Uterus (tissue), 3 donors: ENCODE measurements at regions not wholly inside any gene's neighbourhood (a gene's known extent, or its start where the extent isn't known, plus 50 kb on each side); places are given as distances from the start of the nearest gene placed in this dataset.

Source experiments
- DNase-seq, 2 donors: peaks; one replicate each; pipeline ENCODE4 v3.0.0-alpha.2; 2019 to 2020
- H3K27ac ChIP-seq, 2 donors: fragments of 200-600 bp; sonication (generic); 1 replicate in 1 of 2; 2 replicates in 1 of 2; pipeline ENCODE4 v1.5.1; 2016 to 2018
- H3K27me3 ChIP-seq, 2 donors: fragments of 200-600 bp; sonication (generic); one replicate each; pipeline ENCODE4 v1.5.1; 2018 to 2019; ENCODE audit warnings: control low read depth in 1 of 2
- H3K36me3 ChIP-seq, 2 donors: fragments of 200-600 bp; sonication (generic); one replicate each; pipeline ENCODE4 v1.5.1; 2019; ENCODE audit warnings: control low read depth in 1 of 2
- H3K4me1 ChIP-seq, 2 donors: fragments of 200-600 bp; sonication (generic); one replicate each; pipeline ENCODE4 v1.5.1; 2018 to 2019; ENCODE audit warnings: control low read depth in 1 of 2
- H3K4me3 ChIP-seq, 2 donors: fragments of 200-600 bp; sonication (generic); 1 replicate in 1 of 2; 2 replicates in 1 of 2; pipeline ENCODE4 v1.5.1; 2018 to 2019; ENCODE audit warnings: mild to moderate bottlenecking in 1 of 2
- H3K9me3 ChIP-seq, 2 donors: fragments of 200-600 bp; sonication (generic); one replicate each; pipeline ENCODE4 v1.5.1; 2019; ENCODE audit warnings: control low read depth in 1 of 2
- POLR2A ChIP-seq, 2 donors: fragments of 450-650 bp; IDR thresholded peaks; one replicate each; pipeline ENCODE4 v1.6.1; 2016; ENCODE audit warnings: antibody characterized with exemption in 2 of 2, mild to moderate bottlenecking in 1 of 2, moderate library complexity in 1 of 2
- intact Hi-C: fragments of 100-400 bp; cut with DNase I; formaldehyde crosslinking; loops from one replicate; pipeline ENCODE4 v1.15.1; 2023; ENCODE audit warnings: low total_unique reads
- TF ChIP-seq, protein P1 (sequence below), 4 experiments: fragments of 200-600 bp in 2 of 4; fragments of 450-650 bp in 2 of 4; sonication (generic) in 2 of 4; IDR thresholded peaks; one replicate each; pipeline ENCODE4 v1.5.1; 2016 to 2019; ENCODE audit warnings: antibody characterized with exemption in 4 of 4, mild to moderate bottlenecking in 2 of 4, moderate library complexity in 1 of 4
- donor health status: DM: yes; HTN: yes; CAD: no.

DNA sequence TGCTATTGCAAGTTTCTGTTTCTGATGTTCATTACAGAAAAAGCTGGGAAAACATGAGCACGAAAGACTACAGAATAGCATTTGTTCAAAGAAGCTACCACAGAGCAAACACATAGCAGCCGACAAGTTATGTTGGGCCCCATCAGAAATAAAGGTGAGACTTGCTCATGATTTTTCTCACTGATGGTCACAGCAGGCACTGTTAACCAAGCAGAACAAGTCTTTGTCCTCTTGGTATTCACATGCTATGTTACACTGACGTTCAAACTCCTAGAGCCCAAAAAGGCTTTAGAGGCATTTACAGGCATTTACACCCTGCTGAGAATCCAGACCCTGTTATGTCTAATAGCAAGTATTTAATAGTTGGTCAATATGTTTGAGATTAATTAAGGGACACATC, 235.0 kb upstream of the HNMT start:
- no peaks in the 10 kb centered on the region for H3K4me1 ChIP-seq
- H3K36me3 ChIP-seq: no peaks in the 10 kb centered on the region
- intact Hi-C loops: no loop called here
- no peak for TF ChIP-seq POLR2A (IDR thresholded peaks at IDR 0.05)
- TF ChIP-seq, protein P1, sequence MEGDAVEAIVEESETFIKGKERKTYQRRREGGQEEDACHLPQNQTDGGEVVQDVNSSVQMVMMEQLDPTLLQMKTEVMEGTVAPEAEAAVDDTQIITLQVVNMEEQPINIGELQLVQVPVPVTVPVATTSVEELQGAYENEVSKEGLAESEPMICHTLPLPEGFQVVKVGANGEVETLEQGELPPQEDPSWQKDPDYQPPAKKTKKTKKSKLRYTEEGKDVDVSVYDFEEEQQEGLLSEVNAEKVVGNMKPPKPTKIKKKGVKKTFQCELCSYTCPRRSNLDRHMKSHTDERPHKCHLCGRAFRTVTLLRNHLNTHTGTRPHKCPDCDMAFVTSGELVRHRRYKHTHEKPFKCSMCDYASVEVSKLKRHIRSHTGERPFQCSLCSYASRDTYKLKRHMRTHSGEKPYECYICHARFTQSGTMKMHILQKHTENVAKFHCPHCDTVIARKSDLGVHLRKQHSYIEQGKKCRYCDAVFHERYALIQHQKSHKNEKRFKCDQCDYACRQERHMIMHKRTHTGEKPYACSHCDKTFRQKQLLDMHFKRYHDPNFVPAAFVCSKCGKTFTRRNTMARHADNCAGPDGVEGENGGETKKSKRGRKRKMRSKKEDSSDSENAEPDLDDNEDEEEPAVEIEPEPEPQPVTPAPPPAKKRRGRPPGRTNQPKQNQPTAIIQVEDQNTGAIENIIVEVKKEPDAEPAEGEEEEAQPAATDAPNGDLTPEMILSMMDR (IDR thresholded peaks at IDR 0.05): no peak
- no peak for DNase-seq
- no peak overlapping the region for H3K4me3 ChIP-seq
- H3K27ac ChIP-seq: no peak overlapping the region
- H3K27me3 ChIP-seq: no peaks in the 10 kb centered on the region
- no peaks in the 10 kb centered on the region for H3K9me3 ChIP-seq

DNA sequence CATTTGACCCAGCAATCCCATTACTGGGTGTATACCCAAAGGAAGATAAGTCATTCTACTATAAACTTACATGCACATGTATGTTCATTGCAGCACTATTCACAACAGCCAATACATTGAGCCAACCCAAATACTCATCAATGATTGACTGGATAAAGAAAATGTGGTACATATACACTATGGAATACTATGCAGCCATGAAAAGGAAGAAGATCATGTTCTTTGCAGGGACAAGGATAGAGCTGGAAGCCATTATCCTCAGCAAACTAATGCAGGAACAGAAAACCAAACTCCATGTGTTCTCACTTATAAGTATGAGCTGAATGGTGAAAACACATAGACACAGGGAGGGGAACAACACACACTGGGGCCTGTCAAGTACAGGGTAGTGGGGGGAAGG, 226.7 kb upstream of the HNMT start:
- Histone ChIP-seq H3K27me3 (no peaks in the 10 kb centered on the region), H3K9me3 (no peaks in the 10 kb centered on the region), H3K4me1 (no peaks in the 10 kb centered on the region), H3K36me3 (no peaks in the 10 kb centered on the region), H3K27ac (no peak overlapping the region), H3K4me3 (no peak overlapping the region)
- DNase-seq: no peak
- intact Hi-C loops: no loop called here
- TF ChIP-seq, protein P1 (IDR thresholded peaks at IDR 0.05): no peak
- no peak for TF ChIP-seq POLR2A (IDR thresholded peaks at IDR 0.05)

DNA sequence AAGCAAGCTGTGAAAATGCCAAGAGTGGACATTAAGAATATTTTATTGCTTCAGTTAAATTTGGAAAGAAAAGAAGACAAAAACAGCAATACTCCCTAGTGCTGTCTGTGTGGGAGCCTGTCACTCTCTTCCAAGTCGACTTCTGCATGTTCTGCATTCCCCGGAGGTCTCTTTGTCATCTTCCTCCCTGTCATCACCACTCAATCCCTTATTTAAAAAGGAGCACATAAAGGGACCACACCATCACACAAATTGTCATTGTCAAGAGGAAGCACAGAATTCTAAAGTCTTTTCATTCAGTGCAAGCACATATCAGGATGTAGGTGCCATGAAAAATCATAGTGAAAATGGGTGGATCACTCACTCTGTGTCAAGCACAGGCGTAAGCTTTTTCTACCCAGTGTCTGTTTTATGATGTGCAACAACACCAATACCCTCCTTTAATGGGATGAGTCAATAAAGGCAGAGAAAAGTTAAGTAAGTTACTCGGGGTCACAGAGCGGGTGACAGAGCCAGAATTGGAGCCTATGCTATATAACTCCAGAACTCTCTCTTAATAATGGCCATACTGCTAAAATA, 222.4 kb upstream of the HNMT start:
- intact Hi-C loops: no loop called here
- no peaks in the 10 kb centered on the region for H3K4me1 ChIP-seq
- no peaks in the 10 kb centered on the region for H3K27me3 ChIP-seq
- H3K36me3 ChIP-seq: no peaks in the 10 kb centered on the region
- H3K27ac ChIP-seq: no peak overlapping the region
- no peak for DNase-seq
- no peaks in the 10 kb centered on the region for H3K9me3 ChIP-seq
- no peak overlapping the region for H3K4me3 ChIP-seq
- TF ChIP-seq, protein P1 (IDR thresholded peaks at IDR 0.05): no peak
- TF ChIP-seq POLR2A (IDR thresholded peaks at IDR 0.05): no peak

DNA sequence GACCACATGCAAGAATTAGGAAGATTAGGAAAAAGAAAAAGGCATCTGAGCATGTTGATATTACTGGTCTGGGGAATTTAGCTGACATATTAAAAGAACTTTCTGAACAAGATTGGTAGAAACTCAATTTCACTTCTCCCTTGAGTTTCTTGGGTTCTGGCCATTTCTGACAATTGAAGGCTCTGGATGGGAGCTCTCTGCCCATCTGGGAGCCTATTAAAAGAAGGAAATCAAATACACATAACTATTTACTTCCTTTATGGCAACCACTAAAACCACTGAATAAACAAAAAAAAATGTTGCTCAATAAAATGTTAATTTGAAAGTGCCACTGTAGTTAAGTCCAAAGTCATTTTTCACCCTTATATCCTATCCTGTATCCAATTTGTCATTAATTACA, 216.8 kb upstream of the HNMT start:
- H3K36me3 ChIP-seq: no peaks in the 10 kb centered on the region
- H3K27ac ChIP-seq: no peak overlapping the region
- no peaks in the 10 kb centered on the region for H3K9me3 ChIP-seq
- intact Hi-C loops: no loop called here
- DNase-seq: no peak
- H3K4me3 ChIP-seq: no peak overlapping the region
- H3K27me3 ChIP-seq: no peaks in the 10 kb centered on the region
- no peaks in the 10 kb centered on the region for H3K4me1 ChIP-seq
- TF ChIP-seq POLR2A (IDR thresholded peaks at IDR 0.05): no peak
- TF ChIP-seq, protein P1 (IDR thresholded peaks at IDR 0.05): no peak

DNA sequence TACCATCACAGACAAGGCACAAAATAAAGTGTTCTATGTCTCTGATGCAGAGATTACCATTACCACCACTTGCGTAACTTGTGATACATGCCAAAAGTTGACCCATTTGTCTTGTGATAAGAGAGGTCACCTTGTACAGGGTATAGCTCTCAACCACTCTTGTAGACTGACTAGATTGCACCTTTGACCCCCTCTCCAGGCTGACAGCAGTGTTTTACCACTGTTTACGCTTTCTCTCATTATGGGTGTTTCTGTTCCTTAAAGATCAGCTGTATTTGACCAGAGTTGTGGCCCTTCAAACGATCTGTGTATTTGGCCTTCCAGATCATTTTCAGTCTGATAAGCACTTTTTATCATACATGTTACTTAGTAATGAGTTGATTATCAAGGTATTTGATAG, 215.7 kb upstream of the HNMT start:
- H3K36me3 ChIP-seq: no peaks in the 10 kb centered on the region
- no peak overlapping the region for H3K4me3 ChIP-seq
- no peaks in the 10 kb centered on the region for H3K9me3 ChIP-seq
- no peaks in the 10 kb centered on the region for H3K27me3 ChIP-seq
- H3K27ac ChIP-seq: no peak overlapping the region
- intact Hi-C loops: no loop called here
- no peaks in the 10 kb centered on the region for H3K4me1 ChIP-seq
- no peak for DNase-seq
- TF ChIP-seq, protein P1 (IDR thresholded peaks at IDR 0.05): no peak
- TF ChIP-seq POLR2A (IDR thresholded peaks at IDR 0.05): no peak
